NCI-H774 (cell line): ENCODE measurements at regions not wholly inside any gene's neighbourhood (a gene's known extent, or its start where the extent isn't known, plus 50 kb on each side); places are given as distances from the start of the nearest gene placed in this dataset.

ENCODE experiments used
- DNase-seq: peaks from one replicate; lab custom pipeline; 2025; lab: John Stamatoyannopoulos, UW

DNA sequence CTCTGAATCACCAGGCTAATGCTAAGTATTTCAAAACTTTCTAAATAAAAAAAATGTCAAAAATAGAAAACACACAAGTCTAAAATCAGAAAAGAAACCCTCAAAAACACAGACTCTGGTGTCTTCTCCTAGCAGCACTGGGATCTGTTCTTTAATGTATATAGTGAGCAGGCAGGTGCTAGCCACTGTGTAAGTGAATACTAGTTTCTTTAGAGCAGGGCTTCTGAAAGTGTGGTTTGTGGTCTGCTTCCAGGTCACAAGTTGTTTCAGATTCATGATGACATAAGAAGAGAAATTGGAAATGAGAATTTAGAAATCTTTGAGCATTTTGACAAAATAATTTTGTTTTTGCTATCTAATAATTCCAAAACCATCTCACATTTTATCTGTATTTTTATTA lies 763.1 kb downstream of the USP25 start:
- DNase-seq, result no peak

DNA sequence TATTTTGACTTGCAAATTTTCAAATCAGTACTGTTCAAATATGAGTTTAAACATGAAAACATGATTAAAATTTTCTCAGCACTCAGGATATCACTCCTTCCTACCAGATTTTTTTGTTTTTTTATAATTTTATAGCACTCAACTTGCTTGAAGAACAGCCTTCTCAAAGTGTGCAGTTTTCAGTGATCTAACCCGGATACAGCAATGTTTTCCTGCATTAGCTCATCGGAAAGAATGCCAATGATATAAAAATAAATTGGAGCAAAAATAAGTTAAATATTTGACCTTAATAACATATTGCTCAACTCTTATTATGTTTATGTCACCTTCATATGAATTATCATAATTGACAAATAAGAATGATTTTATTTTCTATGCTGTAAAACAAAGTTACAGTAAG lies 766.8 kb downstream of the USP25 start:
- no peak for DNase-seq

DNA sequence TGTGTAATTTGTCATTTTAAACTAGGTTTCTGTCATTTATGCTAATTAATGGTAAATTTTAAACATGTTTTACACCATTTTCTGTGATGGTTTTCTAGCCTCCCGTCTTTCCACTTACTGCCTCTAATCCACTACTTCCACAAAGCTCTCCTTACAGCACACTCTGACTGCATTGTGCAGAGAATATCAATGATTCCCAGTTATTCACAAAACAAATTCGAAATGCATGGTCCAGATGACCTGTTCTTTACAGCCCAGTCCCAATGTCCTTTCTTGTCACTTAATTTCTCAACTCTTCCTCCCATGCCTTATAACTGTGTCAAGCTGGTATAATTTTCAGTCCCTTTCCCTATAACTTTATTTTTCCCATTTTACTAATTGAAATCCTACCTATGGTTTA lies 770.5 kb downstream of the USP25 start:
- no peak for DNase-seq

- no peak for DNase-seq
Observed at GRCh38 chr21:16502273-16502672, 772.5 kb downstream of the USP25 start.

DNA sequence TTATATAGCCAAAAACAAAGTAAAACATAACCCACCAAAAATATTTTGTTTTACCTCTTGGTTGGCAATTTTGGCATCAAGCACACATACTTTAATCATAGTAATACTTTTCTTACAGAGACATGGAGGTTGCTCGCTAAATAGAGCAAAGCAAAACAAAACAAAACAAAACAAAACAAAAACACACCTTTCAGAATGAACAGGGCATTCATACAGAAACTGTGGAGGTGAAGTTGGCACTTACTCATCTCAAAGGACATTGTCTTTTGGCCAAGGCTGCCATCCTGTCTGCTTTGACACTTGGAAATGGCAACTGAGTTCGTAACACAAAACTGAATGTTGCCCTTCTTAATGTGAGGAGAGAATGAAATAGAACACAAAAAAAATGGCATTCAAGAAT lies 773.1 kb downstream of the USP25 start:
- DNase-seq, result no peak

GRCh38 chr21:16504281-16504680 lies 774.5 kb downstream of the USP25 start:
- DNase-seq, result no peak

DNA sequence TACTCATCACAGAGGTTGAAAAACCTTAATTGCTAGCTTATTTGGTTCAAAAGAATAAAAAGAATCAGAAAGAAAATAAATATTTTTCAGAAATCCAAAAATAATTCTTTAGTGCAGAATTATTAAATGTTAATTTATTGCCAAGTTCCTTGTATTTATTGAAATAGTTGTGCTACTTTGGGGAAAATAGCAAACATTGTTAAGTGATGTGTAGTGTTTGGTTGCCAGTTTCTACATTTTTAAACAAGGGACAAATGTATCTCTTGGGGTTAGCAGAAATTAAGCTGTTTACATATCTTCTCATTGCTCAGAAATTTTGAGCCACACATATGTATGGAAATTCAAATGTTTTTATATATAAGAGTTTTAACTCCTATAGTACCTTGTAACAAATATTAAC lies 775.0 kb downstream of the USP25 start:
- DNase-seq, result no peak

DNA sequence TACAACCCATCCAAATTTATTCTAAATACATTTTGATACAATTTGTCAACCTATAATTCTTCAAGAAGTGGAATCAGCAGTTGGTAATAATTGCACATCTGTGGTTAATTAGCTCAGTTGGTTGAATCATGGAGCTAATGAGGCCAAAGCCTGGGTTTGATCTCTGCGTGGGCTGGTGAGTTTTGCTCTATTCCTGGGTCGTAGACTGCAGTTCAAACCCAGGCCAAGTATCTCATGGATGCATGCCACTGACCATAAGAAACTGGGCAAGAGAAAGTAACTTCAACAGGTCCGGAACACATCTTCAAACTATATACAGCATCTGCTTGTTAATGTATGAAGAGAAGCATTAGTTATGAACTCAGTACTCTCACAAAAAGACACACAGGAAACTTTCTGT lies 779.7 kb downstream of the USP25 start:
- DNase-seq, result no peak

- no peak for DNase-seq
Observed at GRCh38 chr21:16514316-16514715, 784.5 kb downstream of the USP25 start.

DNA sequence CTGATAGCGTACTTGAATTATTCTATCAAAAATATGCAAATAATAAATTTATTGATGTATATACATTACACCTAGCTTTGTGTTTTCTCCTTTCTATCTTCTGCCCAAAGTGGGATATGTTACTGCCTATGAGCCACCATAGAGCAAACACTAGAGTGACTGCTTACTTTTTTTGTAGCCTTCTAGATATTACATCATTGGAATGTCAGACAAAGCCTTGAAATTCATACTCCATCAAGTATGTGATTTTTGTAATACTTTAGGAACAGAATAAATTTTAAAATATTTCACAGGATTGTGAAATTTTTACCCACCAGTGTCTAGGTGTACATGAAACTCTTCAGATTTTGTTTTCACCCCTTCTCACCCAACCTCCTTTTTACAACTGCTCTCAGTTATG lies 787.6 kb downstream of the USP25 start:
- no peak for DNase-seq

GRCh38 chr21:16519036-16519435 lies 789.3 kb downstream of the USP25 start:
- DNase-seq, result no peak

GRCh38 chr21:16519644-16520043 lies 789.9 kb downstream of the USP25 start:
- DNase-seq, result no peak

GRCh38 chr21:16522548-16522947 lies 792.8 kb downstream of the USP25 start:
- no peak for DNase-seq

GRCh38 chr21:16530656-16531055 lies 800.9 kb downstream of the USP25 start:
- DNase-seq, result no peak

DNA sequence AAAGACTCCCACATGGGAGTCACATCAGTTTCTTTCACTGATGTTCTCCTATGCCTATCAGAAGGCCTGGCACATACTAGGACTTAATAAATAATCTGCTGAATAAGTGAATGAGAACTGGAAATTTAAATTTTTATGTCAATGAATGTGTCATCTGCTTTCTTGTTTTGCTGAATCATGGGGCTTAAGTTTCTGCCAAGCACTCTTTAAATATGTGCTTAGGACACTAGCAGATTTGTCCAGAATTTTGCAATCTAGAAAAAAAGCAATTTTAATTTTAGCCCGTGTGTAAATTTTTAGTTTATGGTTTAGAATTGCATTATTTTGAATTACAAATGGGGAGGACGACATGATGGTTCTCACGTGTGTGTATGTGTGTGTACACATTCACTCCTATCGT lies 803.1 kb downstream of the USP25 start:
- no peak for DNase-seq

- DNase-seq, result no peak
Observed at GRCh38 chr21:16533692-16534407, 804.1 kb downstream of the USP25 start.

DNA sequence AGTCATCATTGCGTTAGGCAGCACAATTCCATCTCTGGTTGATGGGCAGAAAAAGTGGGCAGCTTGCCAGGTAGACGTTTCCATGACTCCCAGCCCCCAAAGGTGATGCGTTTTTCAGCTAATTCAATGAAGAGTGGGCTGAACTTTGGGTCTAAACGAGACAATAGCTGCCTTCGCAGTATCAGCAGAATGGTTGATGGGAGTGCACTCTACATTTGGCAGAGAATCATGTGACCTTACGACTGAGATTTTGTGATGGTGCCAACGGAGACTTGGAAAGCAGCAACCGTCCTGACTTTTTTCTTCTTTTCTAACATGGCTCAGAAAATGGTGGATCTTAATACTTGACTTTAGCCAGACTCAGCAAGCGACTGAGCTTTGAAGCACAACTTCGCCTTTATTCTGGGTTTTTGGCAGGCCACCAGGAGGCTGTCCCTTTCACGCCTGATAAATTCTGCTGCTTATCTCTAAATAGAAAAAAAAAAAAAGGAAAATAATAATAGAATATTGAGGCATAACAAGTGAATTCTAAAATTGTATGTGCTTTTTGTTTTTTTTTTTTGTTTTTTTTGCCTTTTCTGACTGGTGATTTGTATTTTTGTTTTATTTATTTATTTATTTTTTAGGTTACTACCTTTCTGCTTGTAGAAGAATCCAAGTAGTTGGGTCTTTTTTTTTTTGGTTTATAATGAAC lies 804.8 kb downstream of the USP25 start:
- peak; percentile 61 for DNase-seq

DNA sequence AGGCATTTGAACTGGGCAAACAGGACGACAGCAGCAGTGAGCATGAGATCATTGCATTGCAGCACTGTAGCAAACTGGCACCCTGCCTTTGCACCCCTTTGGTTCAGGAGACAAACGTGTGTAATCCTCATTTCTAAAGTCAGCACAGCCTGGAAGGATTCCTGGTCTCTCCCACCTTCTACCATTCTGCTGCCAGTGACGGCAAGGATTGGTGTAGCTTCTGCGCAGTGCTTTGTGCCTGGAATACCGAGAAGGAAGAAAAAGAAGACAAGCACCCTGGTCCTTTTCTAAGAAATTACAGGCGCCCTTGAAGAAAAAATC lies 805.3 kb downstream of the USP25 start:
- peak; percentile 65 for DNase-seq

DNA sequence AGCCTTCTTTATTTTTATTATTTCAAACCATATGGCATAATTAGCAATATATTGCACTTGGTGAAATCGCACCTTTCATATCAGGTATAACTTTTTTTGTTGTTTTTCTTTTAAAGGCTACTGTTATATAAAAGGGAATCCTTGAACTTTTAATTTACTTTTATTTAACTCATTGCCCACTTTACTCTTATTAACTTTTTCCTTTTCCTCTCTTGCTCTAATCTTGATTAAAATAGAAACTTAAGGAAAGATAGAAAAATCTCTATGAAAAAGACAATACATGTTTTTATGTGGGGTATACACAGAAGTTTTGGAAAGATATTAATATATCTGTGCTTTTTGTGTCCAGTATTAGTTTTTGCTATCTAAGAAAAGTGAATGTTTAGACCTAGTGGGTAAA lies 805.8 kb downstream of the USP25 start:
- no peak for DNase-seq

DNA sequence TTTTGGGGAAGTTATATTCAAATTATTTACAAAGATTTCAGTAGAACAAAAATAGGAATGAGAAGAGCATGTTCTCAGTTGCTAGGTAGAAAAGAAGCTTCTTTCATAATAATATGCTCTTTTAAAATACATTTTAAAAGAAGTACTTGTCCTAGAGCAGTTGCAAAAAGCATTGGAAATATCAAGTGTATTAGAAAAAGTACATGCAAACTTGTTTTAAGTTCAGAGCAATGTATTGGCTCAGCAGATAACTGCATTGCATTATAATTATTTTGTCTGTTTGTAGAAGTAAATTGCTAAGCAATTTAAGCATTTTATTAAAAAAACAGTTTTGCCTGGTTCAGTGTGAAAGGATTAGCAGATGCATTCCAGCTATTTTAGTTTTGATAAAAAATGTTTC lies 806.4 kb downstream of the USP25 start:
- no peak for DNase-seq

DNA sequence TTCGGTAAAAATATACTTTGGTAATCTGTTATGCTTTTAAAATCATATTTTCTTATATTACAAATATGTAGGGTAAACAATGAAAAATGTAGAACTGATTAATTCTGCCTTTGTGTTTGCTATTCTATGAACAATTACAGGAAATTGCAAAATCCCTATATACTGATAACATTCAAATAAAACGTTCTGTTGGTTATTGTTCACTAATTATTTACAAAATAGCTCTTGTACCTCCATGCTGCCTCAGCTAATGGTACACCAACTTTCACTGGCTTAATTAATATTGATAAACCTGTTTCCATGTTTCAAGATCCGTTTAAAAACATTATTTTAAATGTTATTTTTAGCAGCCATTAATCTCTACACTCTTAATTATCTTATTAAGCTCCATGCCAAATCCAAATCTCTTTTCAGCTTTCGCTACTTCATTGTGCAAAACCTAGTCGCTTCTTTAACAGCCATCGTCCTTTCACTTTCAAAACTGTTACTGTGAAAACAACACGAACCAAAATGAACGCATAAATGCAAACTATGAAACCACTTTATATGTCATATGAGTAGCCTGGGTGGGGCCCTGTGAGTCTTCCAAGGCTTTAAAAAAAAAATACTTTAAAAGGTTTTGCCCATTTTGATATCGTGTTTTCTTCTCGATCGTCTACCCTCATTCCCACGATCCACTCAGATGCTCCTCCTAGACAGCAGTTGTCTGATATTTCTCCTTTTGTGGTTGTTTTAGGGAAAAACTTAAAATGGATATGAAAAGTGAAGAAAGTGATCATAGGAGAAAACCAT lies 807.1 kb downstream of the USP25 start:
- peak; percentile 39 for DNase-seq

- DNase-seq, result no peak
Observed at GRCh38 chr21:16537501-16537900, 807.7 kb downstream of the USP25 start.

- no peak for DNase-seq
Observed at GRCh38 chr21:16538405-16538804, 808.6 kb downstream of the USP25 start.
